ENCODE measurements at regions not wholly inside any gene's neighbourhood (a gene's known extent, or its start where the extent isn't known, plus 50 kb on each side); places are given as distances from the start of the nearest gene placed in this dataset.
A peak's percentile ranks its signal among the peaks of the same experiment; 100 is the strongest.

DNA sequence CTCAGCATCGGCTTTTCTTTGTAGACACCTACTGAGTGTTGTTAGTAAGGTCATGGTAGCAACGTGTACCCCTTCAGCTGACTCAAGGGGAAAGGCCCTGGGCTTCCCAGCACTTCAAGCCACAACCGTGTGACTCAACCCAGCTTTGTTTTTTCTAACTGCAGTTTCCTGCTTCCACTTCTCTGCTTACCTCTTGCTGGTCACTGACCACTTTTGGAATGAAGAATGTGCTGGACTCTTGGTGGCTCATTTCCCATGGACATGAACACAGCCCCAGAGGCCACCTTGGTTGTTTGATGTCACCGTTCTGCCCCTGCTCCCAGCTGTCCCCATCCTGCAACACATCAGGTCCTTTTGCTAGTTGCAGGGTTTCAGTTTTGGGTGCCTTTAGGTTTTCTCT lies 69.5 kb upstream of the ZNF438 start:
- DNase-seq, result no peak
- no peaks in the 10 kb centered on the region for H3K4me1 ChIP-seq
- no peaks in the 10 kb centered on the region for H3K36me3 ChIP-seq
- TF ChIP-seq, protein P1, sequence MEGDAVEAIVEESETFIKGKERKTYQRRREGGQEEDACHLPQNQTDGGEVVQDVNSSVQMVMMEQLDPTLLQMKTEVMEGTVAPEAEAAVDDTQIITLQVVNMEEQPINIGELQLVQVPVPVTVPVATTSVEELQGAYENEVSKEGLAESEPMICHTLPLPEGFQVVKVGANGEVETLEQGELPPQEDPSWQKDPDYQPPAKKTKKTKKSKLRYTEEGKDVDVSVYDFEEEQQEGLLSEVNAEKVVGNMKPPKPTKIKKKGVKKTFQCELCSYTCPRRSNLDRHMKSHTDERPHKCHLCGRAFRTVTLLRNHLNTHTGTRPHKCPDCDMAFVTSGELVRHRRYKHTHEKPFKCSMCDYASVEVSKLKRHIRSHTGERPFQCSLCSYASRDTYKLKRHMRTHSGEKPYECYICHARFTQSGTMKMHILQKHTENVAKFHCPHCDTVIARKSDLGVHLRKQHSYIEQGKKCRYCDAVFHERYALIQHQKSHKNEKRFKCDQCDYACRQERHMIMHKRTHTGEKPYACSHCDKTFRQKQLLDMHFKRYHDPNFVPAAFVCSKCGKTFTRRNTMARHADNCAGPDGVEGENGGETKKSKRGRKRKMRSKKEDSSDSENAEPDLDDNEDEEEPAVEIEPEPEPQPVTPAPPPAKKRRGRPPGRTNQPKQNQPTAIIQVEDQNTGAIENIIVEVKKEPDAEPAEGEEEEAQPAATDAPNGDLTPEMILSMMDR (IDR thresholded peaks at IDR 0.05; ENCODE audit: low read depth, low read length), result no peak
- H3K9me3 ChIP-seq, result no peaks in the 10 kb centered on the region
- H3K27me3 ChIP-seq, result no peaks in the 10 kb centered on the region
- no peak overlapping the region for H3K4me3 ChIP-seq (ENCODE audit: low read depth, low read length)

DNA sequence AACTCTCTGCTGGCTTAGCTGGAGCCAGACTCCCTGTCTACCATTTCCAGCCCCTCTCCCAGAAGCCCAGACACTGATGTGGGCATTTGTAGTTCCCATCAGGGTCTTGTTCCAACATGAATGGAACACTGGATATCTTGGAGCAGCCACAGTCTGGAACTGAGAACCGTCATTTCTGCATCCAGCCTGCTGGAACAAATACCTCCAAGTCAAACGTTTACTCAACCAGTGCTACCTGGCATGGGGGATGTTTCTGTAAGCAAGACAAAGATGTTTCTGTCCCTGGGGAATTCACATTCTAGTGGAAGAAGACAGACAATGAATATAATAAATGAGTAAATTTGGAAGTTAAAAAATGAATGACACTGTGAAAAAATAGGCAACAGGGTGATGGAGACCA lies 70.8 kb upstream of the ZNF438 start:
- Histone ChIP-seq H3K9me3 (no peaks in the 10 kb centered on the region), H3K4me3 (ENCODE audit: low read depth, low read length) (no peak overlapping the region), H3K36me3 (no peaks in the 10 kb centered on the region), H3K27me3 (no peaks in the 10 kb centered on the region), H3K4me1 (no peaks in the 10 kb centered on the region)
- no peak for DNase-seq
- TF ChIP-seq, protein P1 (IDR thresholded peaks at IDR 0.05; ENCODE audit: low read depth, low read length), result no peak

DNA sequence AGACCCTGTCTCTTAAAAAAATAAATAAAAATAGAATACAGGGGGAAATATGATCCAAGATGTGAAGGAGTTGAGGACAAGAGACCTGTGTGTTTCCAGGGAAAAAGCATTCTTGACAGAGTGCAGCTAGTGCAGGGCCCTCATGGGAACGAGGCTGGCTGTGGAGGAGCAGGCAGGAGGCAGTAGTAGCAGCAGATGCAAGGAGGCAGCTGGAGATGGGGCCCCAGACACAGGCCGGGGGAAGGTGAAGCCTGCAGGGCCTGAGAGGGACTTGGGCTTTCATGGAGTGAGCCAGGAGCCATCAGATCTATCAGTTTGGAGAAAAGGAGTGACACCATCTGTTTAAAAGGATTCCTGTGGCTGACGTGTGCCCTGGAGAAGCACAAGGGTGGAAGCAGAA lies 71.4 kb upstream of the ZNF438 start:
- Histone ChIP-seq H3K4me1 (no peaks in the 10 kb centered on the region), H3K27me3 (no peaks in the 10 kb centered on the region), H3K9me3 (no peaks in the 10 kb centered on the region), H3K36me3 (no peaks in the 10 kb centered on the region), H3K4me3 (ENCODE audit: low read depth, low read length) (no peak overlapping the region)
- DNase-seq, result peak; percentile 23
- TF ChIP-seq, protein P1 (IDR thresholded peaks at IDR 0.05; ENCODE audit: low read depth, low read length), result no peak

DNA sequence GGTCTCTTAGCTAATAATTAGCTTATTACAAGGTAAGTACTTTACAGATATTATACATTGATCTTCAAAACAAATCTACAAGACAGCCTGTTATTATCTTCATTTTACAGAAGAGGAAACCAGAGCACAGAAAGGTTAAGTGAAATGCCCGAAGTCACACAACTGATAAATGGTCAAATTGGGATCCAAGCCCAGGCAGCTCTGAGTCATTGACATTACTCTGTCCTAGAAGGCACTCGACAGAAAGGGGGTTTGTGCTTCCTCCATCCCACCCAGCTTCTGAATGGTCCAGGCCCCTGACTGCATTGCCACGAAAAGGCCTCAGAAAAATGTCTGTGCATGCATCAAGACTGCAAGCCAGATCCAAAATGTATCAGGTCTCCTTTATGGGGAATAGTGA lies 81.3 kb upstream of the ZNF438 start:
- H3K4me3 ChIP-seq (ENCODE audit: low read depth, low read length), result no peak overlapping the region
- no peaks in the 10 kb centered on the region for H3K9me3 ChIP-seq
- no peaks in the 10 kb centered on the region for H3K36me3 ChIP-seq
- no peaks in the 10 kb centered on the region for H3K4me1 ChIP-seq
- DNase-seq, result no peak
- H3K27me3 ChIP-seq, result no peaks in the 10 kb centered on the region
- TF ChIP-seq, protein P1 (IDR thresholded peaks at IDR 0.05; ENCODE audit: low read depth, low read length), result no peak

DNA sequence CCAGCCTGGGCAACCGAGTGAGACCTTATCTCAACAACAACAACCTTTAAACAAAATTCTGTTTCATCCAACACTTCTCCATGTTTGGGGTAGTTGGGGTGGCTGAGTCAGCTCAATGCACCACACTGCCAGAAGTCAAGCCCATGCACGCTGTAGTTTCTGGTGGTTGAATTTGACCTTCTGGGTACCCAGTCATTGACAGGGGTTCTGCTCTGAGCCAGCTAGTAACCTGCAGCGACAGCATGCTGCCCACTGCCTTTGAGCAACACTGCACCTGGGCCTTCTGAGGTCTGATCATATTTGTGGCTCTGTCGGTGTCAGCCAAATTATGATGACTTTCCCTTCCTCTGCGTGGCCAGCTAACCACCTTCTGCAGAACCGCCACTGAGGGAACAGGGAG lies 84.6 kb upstream of the ZNF438 start:
- H3K4me3 ChIP-seq (ENCODE audit: low read depth, low read length), result no peak overlapping the region
- TF ChIP-seq, protein P1 (IDR thresholded peaks at IDR 0.05; ENCODE audit: low read depth, low read length), result no peak
- H3K4me1 ChIP-seq, result no peaks in the 10 kb centered on the region
- DNase-seq, result no peak
- H3K36me3 ChIP-seq, result no peaks in the 10 kb centered on the region
- H3K27me3 ChIP-seq, result no peaks in the 10 kb centered on the region
- H3K9me3 ChIP-seq, result no peaks in the 10 kb centered on the region

DNA sequence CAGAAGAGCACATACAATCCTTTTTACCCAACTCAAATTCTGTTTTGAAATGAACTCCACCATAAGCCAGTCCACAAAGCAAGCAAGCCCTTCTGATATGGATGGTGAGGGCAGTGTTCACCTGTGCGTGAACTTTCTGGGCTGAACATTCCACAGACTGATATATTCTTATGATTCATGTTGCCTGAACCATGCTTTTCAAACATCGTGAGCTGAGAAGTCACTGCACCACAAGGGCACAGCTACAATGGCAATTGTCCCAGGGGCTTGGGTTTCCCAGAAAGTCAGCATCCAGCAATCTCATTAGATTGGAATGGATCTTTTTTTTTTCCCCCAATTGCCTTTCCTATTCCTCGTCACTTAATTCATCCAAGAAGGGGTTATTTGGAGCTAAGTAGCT lies 86.9 kb upstream of the ZNF438 start:
- no peaks in the 10 kb centered on the region for H3K9me3 ChIP-seq
- no peak overlapping the region for H3K4me3 ChIP-seq (ENCODE audit: low read depth, low read length)
- H3K36me3 ChIP-seq, result no peaks in the 10 kb centered on the region
- H3K27me3 ChIP-seq, result no peaks in the 10 kb centered on the region
- no peak for DNase-seq
- H3K4me1 ChIP-seq, result peaks cover under 1% of the 10 kb centered on the region
- TF ChIP-seq, protein P1 (IDR thresholded peaks at IDR 0.05; ENCODE audit: low read depth, low read length), result no peak
